ENCODE measurements at regions not wholly inside any gene's neighbourhood (a gene's known extent, or its start where the extent isn't known, plus 50 kb on each side); places are given as distances from the start of the nearest gene placed in this dataset.

- TF ChIP-seq CTCF (conservative IDR thresholded peaks at IDR 0.05 in 1 of 2, IDR thresholded peaks at IDR 0.05 in 1 of 2; ENCODE audit: low read depth in 1 of 2, low read length in 2 of 2), result no peak
- no peak for TF ChIP-seq EZH2 (IDR thresholded peaks at IDR 0.05; ENCODE audit: low read length, missing control alignments)
Measured at GRCh38 chr5:54388409-54388808, 67.1 kb upstream of the HSPB3 start.
